HTR-8/SVneo (cell line): ENCODE measurements at regions not wholly inside any gene's neighbourhood (a gene's known extent, or its start where the extent isn't known, plus 50 kb on each side); places are given as distances from the start of the nearest gene placed in this dataset.
"Not testable (repeated sequence)": the region's sequence is repeated elsewhere in the genome, so short reads cannot be mapped to it uniquely, and the experiment has no call there.

Source experiments
- DNase-seq: peaks from one replicate; pipeline ENCODE4 v3.0.0; 2011; ENCODE audit warnings: low spot score, mixed read lengths; ENCODE audit not compliant: insufficient read length
- FAIRE-seq: peaks from 2 replicates; lab custom pipeline; 2011; peaks lifted over from hg19 to GRCh38; lab: Jason Lieb, UNC

- FAIRE-seq, result no peak
- DNase-seq, result no peak
Measured at GRCh38 chr1:38187552-38187951, 141.0 kb upstream of the POU3F1 start.

DNA sequence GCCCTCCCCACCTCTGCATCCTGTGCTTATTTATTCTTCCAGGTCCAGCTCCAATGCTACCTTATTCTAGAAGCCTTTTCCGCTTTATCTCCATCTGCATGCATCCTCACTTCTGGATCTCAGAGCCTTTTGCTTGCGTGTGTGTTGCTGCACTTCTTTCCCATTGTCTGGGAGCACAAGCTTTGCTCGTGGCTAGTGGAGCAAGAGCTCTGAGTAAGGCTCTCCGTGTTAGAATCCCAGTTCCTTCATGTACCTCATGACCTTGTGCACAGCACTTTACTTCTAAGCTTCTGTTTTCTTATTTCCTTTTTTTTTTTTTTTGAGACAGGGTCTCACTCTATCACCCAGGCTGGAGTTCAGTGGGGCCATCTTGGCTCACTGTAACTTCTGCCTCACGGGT lies 140.0 kb upstream of the POU3F1 start:
- DNase-seq, result no peak
- FAIRE-seq, result no peak

- FAIRE-seq (no peak), DNase-seq (no peak)
Measured at GRCh38 chr1:38185913-38186312, 139.3 kb upstream of the POU3F1 start.

DNA sequence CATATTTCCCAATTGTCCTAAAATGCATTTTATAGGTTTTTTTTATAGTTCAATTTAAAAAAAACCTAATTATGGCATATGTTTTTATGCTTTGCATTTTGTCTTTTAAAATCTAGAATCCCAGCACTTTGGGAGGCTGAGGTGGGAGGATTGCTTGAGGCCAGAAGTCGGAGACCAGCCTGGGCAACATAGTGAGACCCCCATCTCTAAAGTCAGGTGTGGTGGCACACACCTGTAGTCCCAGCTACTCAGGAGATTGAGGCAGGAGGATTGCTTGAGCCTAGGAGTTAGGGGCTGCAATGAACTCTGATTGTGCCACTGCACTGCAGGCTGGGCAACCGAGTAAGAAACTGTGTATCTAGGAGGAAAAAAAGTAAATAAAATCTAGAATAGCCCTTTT lies 137.2 kb upstream of the POU3F1 start:
- FAIRE-seq (no peak), DNase-seq (no peak)

DNA sequence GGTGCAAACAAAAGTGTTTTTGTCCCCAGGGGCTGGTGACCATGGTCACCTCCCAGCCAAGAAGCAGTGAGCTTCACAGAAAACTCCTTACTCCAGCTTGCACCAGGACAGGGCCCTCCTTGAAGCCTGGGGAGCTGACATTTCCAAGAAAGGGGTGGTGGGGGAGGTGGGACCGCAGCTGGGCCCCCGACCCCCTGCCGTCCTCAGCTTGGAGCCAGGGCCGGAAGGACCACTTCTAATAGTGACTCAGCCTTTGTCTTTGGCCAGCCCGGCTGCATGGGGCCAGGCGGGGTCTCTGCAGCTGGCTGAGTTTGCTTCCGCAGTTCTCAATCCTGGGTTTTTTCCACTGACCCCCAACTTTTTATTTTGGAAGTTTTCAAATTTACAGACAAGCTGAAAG lies 136.5 kb upstream of the POU3F1 start:
- FAIRE-seq (no peak), DNase-seq (no peak)

DNA sequence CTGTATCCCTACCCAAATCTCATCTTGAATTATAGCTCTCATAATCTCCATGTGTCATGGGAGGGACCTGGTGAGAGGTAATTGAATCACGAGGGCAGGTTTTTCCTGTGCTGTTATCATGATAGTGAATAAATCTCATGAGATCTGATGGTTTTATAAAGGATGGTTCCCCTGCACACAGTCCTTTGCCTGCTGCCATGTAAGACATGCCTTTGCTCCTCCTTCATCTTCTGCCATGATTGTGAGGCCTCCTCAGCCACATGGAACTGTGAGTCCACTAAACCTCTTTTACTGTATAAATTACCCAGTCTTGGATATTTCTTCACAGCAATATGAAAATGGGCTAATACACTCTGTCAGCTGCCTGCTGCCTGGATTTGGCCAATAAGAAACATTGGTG lies 133.8 kb upstream of the POU3F1 start:
- not testable (repeated sequence) for DNase-seq, FAIRE-seq

- FAIRE-seq, result no peak
- no peak for DNase-seq
Measured at GRCh38 chr1:38179483-38179882, 132.9 kb upstream of the POU3F1 start.

- FAIRE-seq (no peak), DNase-seq (no peak)
Measured at GRCh38 chr1:38178216-38178615, 131.6 kb upstream of the POU3F1 start.

DNA sequence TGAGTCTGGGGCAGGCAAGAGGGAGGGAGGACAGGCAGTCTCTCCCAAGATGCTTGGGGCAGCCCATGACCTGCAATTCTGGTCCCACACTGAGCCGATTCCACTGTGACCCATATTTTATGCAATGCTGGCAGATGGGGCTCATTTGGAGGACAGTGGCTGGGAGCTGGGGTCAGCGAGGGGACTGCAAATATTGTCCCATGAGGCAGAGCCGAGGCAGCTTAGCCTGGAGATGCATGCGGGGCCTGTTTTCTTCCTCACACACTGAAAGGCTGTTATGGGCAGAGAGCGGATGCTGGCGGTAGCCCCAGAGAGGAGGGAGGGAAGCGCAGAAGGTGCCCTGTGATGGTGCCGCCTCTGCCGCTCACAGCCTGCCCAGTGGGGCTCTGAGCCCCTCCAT lies 128.5 kb upstream of the POU3F1 start:
- DNase-seq (no peak), FAIRE-seq (no peak)

GRCh38 chr1:38173848-38174247 lies 127.3 kb upstream of the POU3F1 start:
- DNase-seq (no peak), FAIRE-seq (no peak)

DNA sequence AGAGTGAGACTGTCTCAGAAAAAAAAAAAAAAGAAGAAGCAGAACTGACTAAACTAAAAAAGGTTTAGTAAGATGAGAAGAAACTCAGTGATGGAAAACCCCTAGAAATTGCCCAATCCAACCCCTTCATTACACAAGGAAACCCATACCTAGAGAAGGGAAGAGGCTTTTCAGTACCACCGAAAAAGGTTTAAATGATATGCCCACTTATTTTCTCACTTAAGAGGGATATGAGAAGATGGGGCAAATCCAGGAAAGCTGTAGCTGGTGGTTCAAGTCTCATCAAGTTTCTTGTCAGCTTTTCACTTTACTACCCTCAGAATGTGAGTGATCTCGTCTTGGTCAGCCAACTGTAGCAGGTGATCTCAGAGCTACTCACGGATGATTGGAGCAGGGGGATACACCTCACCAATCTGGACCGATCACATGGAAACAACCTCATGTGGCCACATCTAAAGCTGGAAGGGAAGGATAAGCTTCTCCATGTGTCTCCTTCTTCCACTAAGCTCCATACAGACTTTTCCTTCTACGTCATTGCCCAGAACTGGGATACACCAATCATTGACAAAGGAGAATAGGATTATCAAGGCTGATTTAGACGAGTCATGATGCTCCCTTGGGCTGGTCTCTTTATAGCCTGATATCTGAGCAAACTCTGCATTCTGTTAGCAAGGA lies 126.7 kb upstream of the POU3F1 start:
- FAIRE-seq (no peak), DNase-seq (no peak)

DNA sequence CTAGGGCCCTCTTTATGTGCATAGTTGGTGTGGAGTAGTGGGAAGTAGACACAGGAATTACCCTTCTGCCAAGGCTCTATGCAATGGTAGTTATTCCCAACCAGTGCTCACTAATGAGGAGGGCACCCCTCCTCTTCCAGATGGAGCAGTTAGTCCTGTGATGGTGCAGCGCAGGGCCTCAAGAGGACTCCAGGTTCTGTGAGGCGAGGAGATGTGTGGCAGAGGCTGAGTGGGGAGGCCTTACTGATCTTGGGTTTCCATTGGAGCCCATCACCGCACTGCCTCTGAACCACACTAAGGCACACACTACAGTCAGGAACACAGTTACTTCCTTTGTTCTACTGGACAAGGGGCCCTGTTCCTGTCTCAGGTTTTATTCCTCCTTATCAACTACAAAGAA lies 122.5 kb upstream of the POU3F1 start:
- DNase-seq, result no peak
- FAIRE-seq, result no peak

GRCh38 chr1:38168365-38168764 lies 121.8 kb upstream of the POU3F1 start:
- no peak for FAIRE-seq

GRCh38 chr1:38166461-38166860 lies 119.9 kb upstream of the POU3F1 start:
- FAIRE-seq, result no peak

More at GRCh38 chr1:38168365-38168764, 121.8 kb upstream of the POU3F1 start:
- no peak for DNase-seq

DNA sequence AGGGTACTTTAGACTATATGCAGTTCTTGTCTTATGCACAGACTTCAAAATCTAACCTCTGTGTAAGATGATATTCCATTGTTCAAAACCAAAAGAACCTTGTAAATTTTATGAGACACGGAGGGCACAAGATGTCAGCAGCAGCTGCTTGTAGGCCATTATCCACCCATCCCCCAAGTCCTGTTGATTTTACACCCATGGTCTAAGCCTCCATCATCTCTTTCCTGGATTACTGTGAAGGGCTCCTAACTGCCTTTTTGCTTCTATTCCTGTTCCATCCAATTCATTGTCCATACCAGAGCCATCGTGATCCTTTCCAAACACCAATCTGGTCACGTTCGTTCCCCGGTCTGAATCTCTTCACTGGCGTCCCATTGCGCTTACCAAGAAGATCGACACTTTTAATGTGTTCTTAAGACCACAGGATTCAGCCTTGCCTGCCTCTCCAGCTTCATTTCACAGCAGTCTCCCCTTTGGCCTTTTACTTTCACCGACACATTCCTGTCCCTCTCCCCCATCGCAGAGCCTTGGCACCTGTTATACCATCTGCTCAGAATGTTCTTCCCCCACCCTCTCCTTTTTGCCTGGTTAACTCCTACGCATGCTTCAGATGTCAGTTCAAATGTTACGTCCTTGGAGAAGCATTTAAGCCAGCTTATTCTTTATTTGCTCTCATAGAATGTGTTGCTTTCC lies 107.3 kb upstream of the POU3F1 start:
- FAIRE-seq, result no peak
- no peak for DNase-seq

More at GRCh38 chr1:38166461-38166860, 119.9 kb upstream of the POU3F1 start:
- DNase-seq, result no peak

GRCh38 chr1:38153066-38153777 lies 106.6 kb upstream of the POU3F1 start:
- FAIRE-seq, result no peak
- DNase-seq, result no peak

DNA sequence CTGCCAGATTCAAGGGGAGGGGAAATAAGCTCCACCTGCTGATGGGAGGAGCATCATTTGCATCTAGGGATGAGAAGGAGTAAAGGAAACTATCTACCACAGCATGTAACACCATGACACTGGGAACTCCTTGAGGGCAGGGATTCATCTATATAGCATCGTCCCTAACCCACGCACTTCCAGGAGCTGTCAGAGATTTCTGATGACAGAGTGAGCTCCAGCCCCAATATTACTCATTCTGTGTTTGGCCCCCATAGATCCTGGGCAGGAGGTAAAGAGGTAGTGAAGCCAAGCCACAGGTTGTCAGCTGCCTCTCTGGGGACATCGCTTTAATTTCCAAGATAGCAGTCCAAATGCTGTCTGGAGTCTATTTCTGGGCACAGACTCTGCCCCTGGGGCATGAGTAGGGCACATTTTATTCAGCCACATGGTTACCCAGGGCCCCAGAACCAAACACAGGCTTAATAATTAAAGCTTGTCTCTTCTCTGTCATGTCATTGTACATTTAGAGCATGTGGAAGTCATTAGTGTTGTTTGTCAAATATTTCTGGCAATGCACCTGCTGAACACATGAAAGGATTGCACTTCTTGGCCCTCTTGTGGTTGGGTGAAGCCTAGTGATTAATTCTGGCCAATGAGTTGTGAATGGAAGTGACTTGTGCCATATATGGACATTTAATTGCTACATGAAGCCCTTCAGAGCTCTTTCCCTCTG lies 105.9 kb upstream of the POU3F1 start:
- FAIRE-seq, result no peak
- DNase-seq, result no peak

DNA sequence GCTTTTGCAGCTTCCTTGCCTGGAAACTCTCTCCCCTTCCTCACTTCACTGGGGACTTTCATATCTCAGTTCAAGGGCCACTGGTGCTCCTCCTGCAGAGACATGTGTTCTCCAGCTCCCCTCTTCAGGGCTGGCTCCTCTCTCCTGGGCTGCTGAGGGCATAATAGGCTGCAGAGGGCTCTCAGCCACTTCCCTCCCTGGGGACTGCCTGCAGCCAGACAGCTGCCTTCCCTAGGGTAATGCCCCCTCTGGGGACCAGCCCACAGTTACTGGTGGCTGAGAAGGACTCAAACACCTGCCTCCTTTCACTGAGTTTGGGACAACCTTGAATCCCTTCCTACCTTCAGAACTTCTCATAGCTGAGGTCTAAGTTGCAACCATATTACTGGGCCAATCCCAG lies 104.8 kb upstream of the POU3F1 start:
- FAIRE-seq (no peak), DNase-seq (no peak)

- DNase-seq, FAIRE-seq: not testable (repeated sequence)
Measured at GRCh38 chr1:38146079-38146478, 99.5 kb upstream of the POU3F1 start.

DNA sequence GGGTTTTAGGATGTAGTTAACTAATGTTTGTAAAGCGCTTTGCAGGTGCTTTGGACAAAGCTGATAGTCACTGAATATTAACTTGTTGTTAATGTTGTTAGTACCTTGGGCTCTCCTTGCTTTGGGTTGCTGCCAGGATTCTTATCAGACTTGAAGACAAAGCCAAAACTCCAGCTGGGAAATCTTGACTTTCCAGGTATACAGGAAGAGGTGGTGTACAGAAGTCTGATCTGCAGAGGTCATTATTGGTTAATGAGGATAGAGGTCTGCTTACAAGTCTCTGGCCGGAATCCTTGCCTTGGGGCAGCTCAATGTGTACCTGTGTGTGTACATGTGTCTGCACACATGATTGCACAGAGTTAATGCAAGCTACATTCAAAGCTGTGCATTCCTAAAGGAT lies 96.0 kb upstream of the POU3F1 start:
- DNase-seq, result no peak
- no peak for FAIRE-seq

DNA sequence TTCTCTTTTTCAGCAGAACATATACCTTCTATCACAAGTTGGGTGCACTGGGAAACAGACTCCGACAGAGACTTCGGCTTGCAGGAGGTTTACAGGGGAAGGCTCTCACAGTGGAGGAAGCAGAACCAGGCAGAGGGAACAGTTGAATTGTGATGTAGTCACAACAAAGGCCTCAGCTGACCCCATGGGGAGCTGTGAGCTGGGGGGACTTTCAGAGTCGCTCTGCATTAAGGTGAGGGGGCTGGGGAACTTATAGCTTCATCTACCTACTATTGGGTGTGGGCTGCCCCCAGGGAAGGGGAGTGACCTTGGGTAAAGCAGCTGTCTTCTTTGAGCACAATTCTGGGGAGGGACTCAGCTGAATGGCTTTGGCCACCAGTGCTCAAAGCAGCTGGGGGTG lies 94.9 kb upstream of the POU3F1 start:
- DNase-seq (no peak), FAIRE-seq (no peak)
